ENCODE measurements at regions not wholly inside any gene's neighbourhood (a gene's known extent, or its start where the extent isn't known, plus 50 kb on each side); places are given as distances from the start of the nearest gene placed in this dataset.

- H3K36me3 ChIP-seq (ENCODE audit: control insufficient read depth, insufficient read depth, low read length): no peaks in the 10 kb centered on the region
- H3K9ac ChIP-seq (ENCODE audit: low read depth, low read length): no peak overlapping the region
- no peaks in the 10 kb centered on the region for H3K9me3 ChIP-seq (ENCODE audit: control insufficient read depth, insufficient read depth, low read length)
- no peaks in the 10 kb centered on the region for H3K4me1 ChIP-seq (ENCODE audit: control insufficient read depth, insufficient read depth, low read length)
- H3K27me3 ChIP-seq (ENCODE audit: control insufficient read depth, insufficient read depth, low read length): no peaks in the 10 kb centered on the region
- no peak overlapping the region for H3K27ac ChIP-seq (ENCODE audit: low read depth, low read length)
- H3K4me3 ChIP-seq (ENCODE audit: low read depth, low read length): no peak overlapping the region
These were observed 100.5 kb downstream of the SYF2 start for GRCh38 chr1:25131794-25132193.

GRCh38 chr1:25130895-25131294 is 101.4 kb downstream of the SYF2 start:
- Histone ChIP-seq H3K36me3 (ENCODE audit: control insufficient read depth, insufficient read depth, low read length) (no peaks in the 10 kb centered on the region), H3K4me3 (ENCODE audit: low read depth, low read length) (no peak overlapping the region), H3K4me1 (ENCODE audit: control insufficient read depth, insufficient read depth, low read length) (no peaks in the 10 kb centered on the region), H3K9ac (ENCODE audit: low read depth, low read length) (no peak overlapping the region), H3K9me3 (ENCODE audit: control insufficient read depth, insufficient read depth, low read length) (no peaks in the 10 kb centered on the region), H3K27ac (ENCODE audit: low read depth, low read length) (no peak overlapping the region), H3K27me3 (ENCODE audit: control insufficient read depth, insufficient read depth, low read length) (no peaks in the 10 kb centered on the region)

GRCh38 chr1:25129380-25129779 is 102.9 kb downstream of the SYF2 start:
- Histone ChIP-seq H3K4me3 (ENCODE audit: low read depth, low read length) (no peak overlapping the region), H3K36me3 (ENCODE audit: control insufficient read depth, insufficient read depth, low read length) (no peaks in the 10 kb centered on the region), H3K27ac (ENCODE audit: low read depth, low read length) (no peak overlapping the region), H3K9ac (ENCODE audit: low read depth, low read length) (no peak overlapping the region), H3K4me1 (ENCODE audit: control insufficient read depth, insufficient read depth, low read length) (no peaks in the 10 kb centered on the region), H3K27me3 (ENCODE audit: control insufficient read depth, insufficient read depth, low read length) (no peaks in the 10 kb centered on the region), H3K9me3 (ENCODE audit: control insufficient read depth, insufficient read depth, low read length) (no peaks in the 10 kb centered on the region)

GRCh38 chr1:25128121-25128621 is 104.1 kb downstream of the SYF2 start:
- H3K4me3 ChIP-seq (ENCODE audit: low read depth, low read length): no peak overlapping the region

GRCh38 chr1:25126562-25126961 is 105.7 kb downstream of the SYF2 start:
- Histone ChIP-seq H3K27me3 (ENCODE audit: control insufficient read depth, insufficient read depth, low read length) (no peaks in the 10 kb centered on the region), H3K36me3 (ENCODE audit: control insufficient read depth, insufficient read depth, low read length) (no peaks in the 10 kb centered on the region), H3K4me1 (ENCODE audit: control insufficient read depth, insufficient read depth, low read length) (no peaks in the 10 kb centered on the region), H3K27ac (ENCODE audit: low read depth, low read length) (no peak overlapping the region), H3K9ac (ENCODE audit: low read depth, low read length) (no peak overlapping the region), H3K9me3 (ENCODE audit: control insufficient read depth, insufficient read depth, low read length) (no peaks in the 10 kb centered on the region), H3K4me3 (ENCODE audit: low read depth, low read length) (no peak overlapping the region)

More at GRCh38 chr1:25128121-25128621, 104.1 kb downstream of the SYF2 start:
- no peak overlapping the region for H3K9ac ChIP-seq (ENCODE audit: low read depth, low read length)
- no peaks in the 10 kb centered on the region for H3K36me3 ChIP-seq (ENCODE audit: control insufficient read depth, insufficient read depth, low read length)
- H3K27ac ChIP-seq (ENCODE audit: low read depth, low read length): no peak overlapping the region
- no peaks in the 10 kb centered on the region for H3K4me1 ChIP-seq (ENCODE audit: control insufficient read depth, insufficient read depth, low read length)
- H3K9me3 ChIP-seq (ENCODE audit: control insufficient read depth, insufficient read depth, low read length): no peaks in the 10 kb centered on the region
- H3K27me3 ChIP-seq (ENCODE audit: control insufficient read depth, insufficient read depth, low read length): no peaks in the 10 kb centered on the region

GRCh38 chr1:25123551-25123950 is 108.8 kb downstream of the SYF2 start:
- Histone ChIP-seq H3K9me3 (ENCODE audit: control insufficient read depth, insufficient read depth, low read length) (no peaks in the 10 kb centered on the region), H3K4me1 (ENCODE audit: control insufficient read depth, insufficient read depth, low read length) (no peaks in the 10 kb centered on the region), H3K27ac (ENCODE audit: low read depth, low read length) (no peak overlapping the region), H3K9ac (ENCODE audit: low read depth, low read length) (no peak overlapping the region), H3K36me3 (ENCODE audit: control insufficient read depth, insufficient read depth, low read length) (no peaks in the 10 kb centered on the region), H3K27me3 (ENCODE audit: control insufficient read depth, insufficient read depth, low read length) (no peaks in the 10 kb centered on the region), H3K4me3 (ENCODE audit: low read depth, low read length) (no peak overlapping the region)

- Histone ChIP-seq H3K4me3 (ENCODE audit: low read depth, low read length) (no peak overlapping the region), H3K27me3 (ENCODE audit: control insufficient read depth, insufficient read depth, low read length) (no peaks in the 10 kb centered on the region), H3K27ac (ENCODE audit: low read depth, low read length) (no peak overlapping the region), H3K4me1 (ENCODE audit: control insufficient read depth, insufficient read depth, low read length) (no peaks in the 10 kb centered on the region), H3K9ac (ENCODE audit: low read depth, low read length) (no peak overlapping the region), H3K9me3 (ENCODE audit: control insufficient read depth, insufficient read depth, low read length) (no peaks in the 10 kb centered on the region), H3K36me3 (ENCODE audit: control insufficient read depth, insufficient read depth, low read length) (no peaks in the 10 kb centered on the region)
These were observed 109.6 kb downstream of the SYF2 start for GRCh38 chr1:25122747-25123146.

GRCh38 chr1:25120281-25120680 is 112.0 kb downstream of the SYF2 start:
- Histone ChIP-seq H3K27me3 (ENCODE audit: control insufficient read depth, insufficient read depth, low read length) (no peaks in the 10 kb centered on the region), H3K36me3 (ENCODE audit: control insufficient read depth, insufficient read depth, low read length) (no peaks in the 10 kb centered on the region), H3K9ac (ENCODE audit: low read depth, low read length) (no peak overlapping the region), H3K4me1 (ENCODE audit: control insufficient read depth, insufficient read depth, low read length) (no peaks in the 10 kb centered on the region), H3K4me3 (ENCODE audit: low read depth, low read length) (no peak overlapping the region), H3K9me3 (ENCODE audit: control insufficient read depth, insufficient read depth, low read length) (no peaks in the 10 kb centered on the region), H3K27ac (ENCODE audit: low read depth, low read length) (no peak overlapping the region)

GRCh38 chr1:25118546-25118945 is 113.8 kb downstream of the SYF2 start:
- no peaks in the 10 kb centered on the region for H3K36me3 ChIP-seq (ENCODE audit: control insufficient read depth, insufficient read depth, low read length)
- H3K9ac ChIP-seq (ENCODE audit: low read depth, low read length): no peak overlapping the region
- no peaks in the 10 kb centered on the region for H3K4me1 ChIP-seq (ENCODE audit: control insufficient read depth, insufficient read depth, low read length)
- H3K27me3 ChIP-seq (ENCODE audit: control insufficient read depth, insufficient read depth, low read length): no peaks in the 10 kb centered on the region
- no peak overlapping the region for H3K27ac ChIP-seq (ENCODE audit: low read depth, low read length)
- H3K4me3 ChIP-seq (ENCODE audit: low read depth, low read length): no peak overlapping the region
- no peaks in the 10 kb centered on the region for H3K9me3 ChIP-seq (ENCODE audit: control insufficient read depth, insufficient read depth, low read length)

GRCh38 chr1:25117233-25117823 is 115.0 kb downstream of the SYF2 start:
- Histone ChIP-seq H3K9ac (ENCODE audit: low read depth, low read length) (no peak overlapping the region), H3K9me3 (ENCODE audit: control insufficient read depth, insufficient read depth, low read length) (no peaks in the 10 kb centered on the region), H3K4me1 (ENCODE audit: control insufficient read depth, insufficient read depth, low read length) (no peaks in the 10 kb centered on the region), H3K36me3 (ENCODE audit: control insufficient read depth, insufficient read depth, low read length) (no peaks in the 10 kb centered on the region), H3K27ac (ENCODE audit: low read depth, low read length) (no peak overlapping the region), H3K4me3 (ENCODE audit: low read depth, low read length) (no peak overlapping the region), H3K27me3 (ENCODE audit: control insufficient read depth, insufficient read depth, low read length) (no peaks in the 10 kb centered on the region)

GRCh38 chr1:25116832-25117231 is 115.5 kb downstream of the SYF2 start:
- no peaks in the 10 kb centered on the region for H3K27me3 ChIP-seq (ENCODE audit: control insufficient read depth, insufficient read depth, low read length)
- no peak overlapping the region for H3K9ac ChIP-seq (ENCODE audit: low read depth, low read length)

More at GRCh38 chr1:25116832-25117231, 115.5 kb downstream of the SYF2 start:
- Histone ChIP-seq H3K4me1 (ENCODE audit: control insufficient read depth, insufficient read depth, low read length) (no peaks in the 10 kb centered on the region), H3K27ac (ENCODE audit: low read depth, low read length) (no peak overlapping the region), H3K4me3 (ENCODE audit: low read depth, low read length) (no peak overlapping the region), H3K9me3 (ENCODE audit: control insufficient read depth, insufficient read depth, low read length) (no peaks in the 10 kb centered on the region), H3K36me3 (ENCODE audit: control insufficient read depth, insufficient read depth, low read length) (no peaks in the 10 kb centered on the region)
